ENCODE measurements at regions not wholly inside any gene's neighbourhood (a gene's known extent, or its start where the extent isn't known, plus 50 kb on each side); places are given as distances from the start of the nearest gene placed in this dataset.

DNA sequence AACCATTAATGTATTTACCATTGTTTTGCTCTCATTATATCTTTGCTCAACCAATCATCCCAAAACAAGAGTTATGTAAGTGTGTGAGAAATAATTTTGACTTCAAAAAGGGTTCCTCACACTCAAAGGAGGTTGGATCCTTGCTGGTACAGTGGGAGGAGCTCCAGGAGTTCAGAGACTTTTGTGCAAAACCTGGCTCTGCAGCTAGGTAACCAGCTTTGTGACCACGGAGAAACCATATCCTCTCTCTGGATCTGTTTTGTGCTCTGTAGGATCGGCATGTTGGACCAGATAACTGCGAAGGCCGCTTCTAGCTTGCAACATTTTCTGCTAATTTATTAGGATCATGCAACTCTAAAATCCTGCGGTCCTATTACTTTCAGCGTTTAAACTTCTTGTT lies 128.6 kb upstream of the LIPC start:
- TF ChIP-seq, protein P1, sequence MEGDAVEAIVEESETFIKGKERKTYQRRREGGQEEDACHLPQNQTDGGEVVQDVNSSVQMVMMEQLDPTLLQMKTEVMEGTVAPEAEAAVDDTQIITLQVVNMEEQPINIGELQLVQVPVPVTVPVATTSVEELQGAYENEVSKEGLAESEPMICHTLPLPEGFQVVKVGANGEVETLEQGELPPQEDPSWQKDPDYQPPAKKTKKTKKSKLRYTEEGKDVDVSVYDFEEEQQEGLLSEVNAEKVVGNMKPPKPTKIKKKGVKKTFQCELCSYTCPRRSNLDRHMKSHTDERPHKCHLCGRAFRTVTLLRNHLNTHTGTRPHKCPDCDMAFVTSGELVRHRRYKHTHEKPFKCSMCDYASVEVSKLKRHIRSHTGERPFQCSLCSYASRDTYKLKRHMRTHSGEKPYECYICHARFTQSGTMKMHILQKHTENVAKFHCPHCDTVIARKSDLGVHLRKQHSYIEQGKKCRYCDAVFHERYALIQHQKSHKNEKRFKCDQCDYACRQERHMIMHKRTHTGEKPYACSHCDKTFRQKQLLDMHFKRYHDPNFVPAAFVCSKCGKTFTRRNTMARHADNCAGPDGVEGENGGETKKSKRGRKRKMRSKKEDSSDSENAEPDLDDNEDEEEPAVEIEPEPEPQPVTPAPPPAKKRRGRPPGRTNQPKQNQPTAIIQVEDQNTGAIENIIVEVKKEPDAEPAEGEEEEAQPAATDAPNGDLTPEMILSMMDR (IDR thresholded peaks at IDR 0.05): no peak
- no peak for TF ChIP-seq POLR2A (IDR thresholded peaks at IDR 0.05)
